ENCODE measurements at regions not wholly inside any gene's neighbourhood (a gene's known extent, or its start where the extent isn't known, plus 50 kb on each side); places are given as distances from the start of the nearest gene placed in this dataset.

DNA sequence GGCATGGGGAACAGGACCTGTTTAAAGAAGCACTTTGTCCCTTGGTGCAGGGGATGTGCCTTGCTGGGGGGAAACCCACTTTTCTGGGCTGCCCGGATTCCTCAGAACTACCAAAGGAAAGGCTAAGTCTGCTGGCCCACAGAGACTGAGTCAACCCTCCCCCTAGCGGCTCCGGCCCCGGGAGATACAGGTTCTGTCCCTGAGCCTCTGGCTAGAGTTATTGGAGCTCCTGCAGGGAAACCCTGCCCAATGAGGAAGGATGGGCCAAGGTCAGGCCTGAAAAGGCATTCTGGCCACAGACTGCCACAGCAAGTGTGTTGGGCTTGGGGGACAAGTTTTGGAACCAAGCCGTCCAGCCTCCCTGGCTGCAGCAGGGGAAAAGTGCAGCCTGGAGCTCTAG, 490.9 kb upstream of the ACTRT1 start:
- no peaks in the 10 kb centered on the region for H3K27me3 ChIP-seq (ENCODE audit: control insufficient read depth, extremely low read depth, insufficient read depth, low read length)
- no peak for TF ChIP-seq EZH2 (IDR thresholded peaks at IDR 0.05; ENCODE audit: low read length)
- TF ChIP-seq, protein P1, sequence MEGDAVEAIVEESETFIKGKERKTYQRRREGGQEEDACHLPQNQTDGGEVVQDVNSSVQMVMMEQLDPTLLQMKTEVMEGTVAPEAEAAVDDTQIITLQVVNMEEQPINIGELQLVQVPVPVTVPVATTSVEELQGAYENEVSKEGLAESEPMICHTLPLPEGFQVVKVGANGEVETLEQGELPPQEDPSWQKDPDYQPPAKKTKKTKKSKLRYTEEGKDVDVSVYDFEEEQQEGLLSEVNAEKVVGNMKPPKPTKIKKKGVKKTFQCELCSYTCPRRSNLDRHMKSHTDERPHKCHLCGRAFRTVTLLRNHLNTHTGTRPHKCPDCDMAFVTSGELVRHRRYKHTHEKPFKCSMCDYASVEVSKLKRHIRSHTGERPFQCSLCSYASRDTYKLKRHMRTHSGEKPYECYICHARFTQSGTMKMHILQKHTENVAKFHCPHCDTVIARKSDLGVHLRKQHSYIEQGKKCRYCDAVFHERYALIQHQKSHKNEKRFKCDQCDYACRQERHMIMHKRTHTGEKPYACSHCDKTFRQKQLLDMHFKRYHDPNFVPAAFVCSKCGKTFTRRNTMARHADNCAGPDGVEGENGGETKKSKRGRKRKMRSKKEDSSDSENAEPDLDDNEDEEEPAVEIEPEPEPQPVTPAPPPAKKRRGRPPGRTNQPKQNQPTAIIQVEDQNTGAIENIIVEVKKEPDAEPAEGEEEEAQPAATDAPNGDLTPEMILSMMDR (optimal IDR thresholded peaks at IDR 0.05 in 1 of 3, IDR thresholded peaks at IDR 0.05 in 1 of 3, conservative IDR thresholded peaks at IDR 0.05 in 1 of 3; ENCODE audit: extremely low read depth in 1 of 3, insufficient read depth in 2 of 3, low read length in 3 of 3) = no peak
- DNase-seq (ENCODE audit: low read depth, low spot score) = no peak
- no peaks in the 10 kb centered on the region for H3K79me2 ChIP-seq (ENCODE audit: control insufficient read depth, insufficient read depth, low read length)
- no peaks in the 10 kb centered on the region for H3K9me1 ChIP-seq (ENCODE audit: control insufficient read depth, extremely low read depth, insufficient read depth, low read length)
- no peaks in the 10 kb centered on the region for H3K36me3 ChIP-seq (ENCODE audit: control insufficient read depth in 2 of 2, extremely low read depth in 1 of 2, insufficient read depth in 2 of 2, low read length in 2 of 2)
- H3K9ac ChIP-seq (ENCODE audit: control insufficient read depth, extremely low read depth, insufficient read depth, low read length) = no peak overlapping the region
- H3K27ac ChIP-seq (ENCODE audit: control insufficient read depth, insufficient read depth, low read length) = no peak overlapping the region
- H3K4me2 ChIP-seq (ENCODE audit: control insufficient read depth, extremely low read depth, insufficient read depth, low read depth, low read length) = no peak overlapping the region
- H3K4me1 ChIP-seq (ENCODE audit: control insufficient read depth, extremely low read depth, insufficient read depth, low read length) = no peaks in the 10 kb centered on the region
- no peaks in the 10 kb centered on the region for H3K9me3 ChIP-seq (ENCODE audit: control insufficient read depth, low read depth, low read length)
- H3K4me3 ChIP-seq (ENCODE audit: control insufficient read depth in 2 of 3, extremely low read depth in 1 of 3, insufficient read depth in 2 of 3, low read depth in 1 of 3, low read length in 3 of 3) = no peak overlapping the region
- dilution Hi-C loops (cut with MboI; ENCODE audit: extremely low pct_ligation_motif_present, low sequenced_read_pairs) = no loop called here
- no peaks in the 10 kb centered on the region for H4K20me1 ChIP-seq (ENCODE audit: control insufficient read depth, extremely low read depth, insufficient read depth, low read length)
- FAIRE-seq = no peak
- no peak overlapping the region for H2AFZ ChIP-seq (ENCODE audit: control insufficient read depth, low read length)

DNA sequence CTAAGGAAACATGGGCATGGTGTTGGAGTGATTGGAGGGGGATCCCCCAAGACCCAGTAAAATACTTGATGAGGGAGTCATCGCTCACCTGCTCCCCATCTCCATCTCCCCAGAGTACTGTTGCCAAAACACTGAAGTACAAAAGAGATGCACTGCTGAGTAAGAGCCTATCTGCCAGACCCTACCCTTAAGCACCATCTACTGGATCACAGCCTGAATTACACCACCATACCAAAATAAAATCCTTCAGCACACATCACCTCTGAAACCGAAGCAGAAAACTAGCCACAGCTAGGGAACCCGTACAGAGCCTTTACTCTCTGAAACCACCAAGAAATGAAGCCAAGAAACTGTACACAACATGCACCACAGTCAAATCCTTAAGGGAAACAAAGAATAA, 466.3 kb upstream of the ACTRT1 start:
- no peaks in the 10 kb centered on the region for H3K9me1 ChIP-seq (ENCODE audit: control insufficient read depth, extremely low read depth, insufficient read depth, low read length)
- no peaks in the 10 kb centered on the region for H3K79me2 ChIP-seq (ENCODE audit: control insufficient read depth, insufficient read depth, low read length)
- H3K36me3 ChIP-seq (ENCODE audit: control insufficient read depth in 2 of 2, extremely low read depth in 1 of 2, insufficient read depth in 2 of 2, low read length in 2 of 2) = no peaks in the 10 kb centered on the region
- H3K9me3 ChIP-seq (ENCODE audit: control insufficient read depth, low read depth, low read length) = no peaks in the 10 kb centered on the region
- no peak overlapping the region for H2AFZ ChIP-seq (ENCODE audit: control insufficient read depth, low read length)
- dilution Hi-C loops (cut with MboI; ENCODE audit: extremely low pct_ligation_motif_present, low sequenced_read_pairs) = no loop called here
- no peak overlapping the region for H3K9ac ChIP-seq (ENCODE audit: control insufficient read depth, extremely low read depth, insufficient read depth, low read length)
- TF ChIP-seq EZH2 (IDR thresholded peaks at IDR 0.05; ENCODE audit: low read length) = no peak
- TF ChIP-seq, protein P1 (optimal IDR thresholded peaks at IDR 0.05 in 1 of 3, IDR thresholded peaks at IDR 0.05 in 1 of 3, conservative IDR thresholded peaks at IDR 0.05 in 1 of 3; ENCODE audit: extremely low read depth in 1 of 3, insufficient read depth in 2 of 3, low read length in 3 of 3) = peak; percentile 32 to 69 (median 63)
- no peak overlapping the region for H3K27ac ChIP-seq (ENCODE audit: control insufficient read depth, insufficient read depth, low read length)
- no peak overlapping the region for H3K4me3 ChIP-seq (ENCODE audit: control insufficient read depth in 2 of 3, extremely low read depth in 1 of 3, insufficient read depth in 2 of 3, low read depth in 1 of 3, low read length in 3 of 3)
- no peaks in the 10 kb centered on the region for H4K20me1 ChIP-seq (ENCODE audit: control insufficient read depth, extremely low read depth, insufficient read depth, low read length)
- no peaks in the 10 kb centered on the region for H3K27me3 ChIP-seq (ENCODE audit: control insufficient read depth, extremely low read depth, insufficient read depth, low read length)
- no peak overlapping the region for H3K4me2 ChIP-seq (ENCODE audit: control insufficient read depth, extremely low read depth, insufficient read depth, low read depth, low read length)
- FAIRE-seq (no peak), DNase-seq (ENCODE audit: low read depth, low spot score) (no peak)
- no peaks in the 10 kb centered on the region for H3K4me1 ChIP-seq (ENCODE audit: control insufficient read depth, extremely low read depth, insufficient read depth, low read length)

All from keratinocyte (primary cell).